CD4-positive, alpha-beta T cell treated with Interleukin-2 at 100 ng/mL for 4 hours (primary cell): ENCODE measurements at regions not wholly inside any gene's neighbourhood (a gene's known extent, or its start where the extent isn't known, plus 50 kb on each side); places are given as distances from the start of the nearest gene placed in this dataset.
"Not testable (repeated sequence)": the region's sequence is repeated elsewhere in the genome, so short reads cannot be mapped to it uniquely, and the experiment has no call there.

ENCODE experiments used
- DNase-seq: peaks from one replicate; pipeline ENCODE4 v3.0.0-alpha.2; 2020; ENCODE audit warnings: low spot score

- no peak for DNase-seq
These were observed 860.5 kb downstream of the DIPK2A start for GRCh38 chr3:144831955-144832716.

GRCh38 chr3:144839991-144840390 lies 868.4 kb downstream of the DIPK2A start:
- DNase-seq = no peak

- DNase-seq = no peak
These were observed 869.2 kb downstream of the DIPK2A start for GRCh38 chr3:144840866-144841265.

- no peak for DNase-seq
These were observed 871.5 kb downstream of the DIPK2A start for GRCh38 chr3:144843099-144843498.

- no peak for DNase-seq
These were observed 881.4 kb downstream of the DIPK2A start for GRCh38 chr3:144852999-144853398.

- DNase-seq = not testable (repeated sequence)
These were observed 882.4 kb downstream of the DIPK2A start for GRCh38 chr3:144854020-144854419.

GRCh38 chr3:144859161-144859560 lies 887.5 kb downstream of the DIPK2A start:
- no peak for DNase-seq

- no peak for DNase-seq
These were observed 893.0 kb downstream of the DIPK2A start for GRCh38 chr3:144864646-144865045.

- no peak for DNase-seq
These were observed 894.3 kb downstream of the DIPK2A start for GRCh38 chr3:144865948-144866347.

GRCh38 chr3:144866476-144866875 lies 894.9 kb downstream of the DIPK2A start:
- DNase-seq = no peak

GRCh38 chr3:144868506-144868905 lies 896.9 kb downstream of the DIPK2A start:
- no peak for DNase-seq

GRCh38 chr3:144873066-144873465 lies 901.4 kb downstream of the DIPK2A start:
- DNase-seq = no peak

- no peak for DNase-seq
These were observed 903.6 kb downstream of the DIPK2A start for GRCh38 chr3:144875211-144875610.

GRCh38 chr3:144877356-144877755 lies 905.7 kb downstream of the DIPK2A start:
- no peak for DNase-seq

GRCh38 chr3:144879701-144880100 lies 908.1 kb downstream of the DIPK2A start:
- DNase-seq = no peak

- no peak for DNase-seq
These were observed 922.4 kb downstream of the DIPK2A start for GRCh38 chr3:144893980-144894379.

GRCh38 chr3:144894576-144894975 lies 923.0 kb downstream of the DIPK2A start:
- no peak for DNase-seq

GRCh38 chr3:144900366-144900765 lies 928.7 kb downstream of the DIPK2A start:
- no peak for DNase-seq

GRCh38 chr3:144907581-144907980 lies 936.0 kb downstream of the DIPK2A start:
- not testable (repeated sequence) for DNase-seq

- no peak for DNase-seq
These were observed 941.3 kb downstream of the DIPK2A start for GRCh38 chr3:144912968-144913367.

- no peak for DNase-seq
These were observed 943.6 kb downstream of the DIPK2A start for GRCh38 chr3:144915202-144915601.

GRCh38 chr3:144921710-144922109 lies 950.1 kb downstream of the DIPK2A start:
- DNase-seq = no peak

GRCh38 chr3:144923046-144923775 lies 951.6 kb downstream of the DIPK2A start:
- no peak for DNase-seq

- no peak for DNase-seq
These were observed 958.8 kb downstream of the DIPK2A start for GRCh38 chr3:144930431-144930830.
